K562 (cell line): ENCODE measurements at regions not wholly inside any gene's neighbourhood (a gene's known extent, or its start where the extent isn't known, plus 50 kb on each side); places are given as distances from the start of the nearest gene placed in this dataset.

Experiments used
- ATAC-seq: fragments of 200-7000 bp; cut with Tn5 transposase; 3 replicates; pipeline ENCODE4 v1.9.1; 2020; ENCODE audit warnings: moderate library complexity
- BruUV-seq: library from RNA; stranded (reverse); fragments of 400-500 nt; replicated peaks from 2 replicates; lab custom pipeline; 2021; lab: Mats Ljungman, UMichigan
- CTCF ChIA-PET: fragments of 300-600 bp; formaldehyde crosslinking; extraction: SDS; loops from one replicate; lab custom pipeline; 2021; ENCODE audit warnings: low intra/inter-chr PET ratio; lab: Yijun Ruan, JAX
- POLR2A ChIA-PET: fragments of 300-600, 350-650 bp; sonication (Branson Sonifier 250); formaldehyde crosslinking; extraction: SDS; loops from one replicate; lab custom pipeline; 2021; ENCODE audit warnings: antibody characterized with exemption, inconsistent platforms; lab: Yijun Ruan, JAX
- DNase-seq, 4 experiments: peaks; one replicate each; pipeline versions ENCODE4 v3.0.0 to v3.0.0-alpha.2; 2011 to 2018; ENCODE audit warnings: low spot score in 3 of 4, mixed read lengths in 3 of 4; ENCODE audit errors: extremely low read depth in 1 of 4
- FAIRE-seq: peaks from 2 replicates; lab custom pipeline; 2011; peaks lifted over from hg19 to GRCh38; lab: Jason Lieb, UNC
- H2AFZ ChIP-seq: 2 replicates; pipeline ENCODE4 v1.6.0; 2011; ENCODE audit warnings: low read depth, low read length, control low read depth, inconsistent platforms
- H3K27ac ChIP-seq: fragments of 200-600 bp; 3 replicates; pipeline ENCODE4 v1.8.0; 2011; ENCODE audit warnings: low read depth, mild to moderate bottlenecking, control low read depth, inconsistent platforms, low read length, moderate library complexity, mixed read lengths; ENCODE audit errors: extremely low read depth
- H3K27me3 ChIP-seq, 2 experiments: fragments of 300-600 bp in 1 of 2; 2 replicates in 1 of 2; 3 replicates in 1 of 2; pipeline versions ENCODE4 v1.6.0 to v1.8.0; 2011; ENCODE audit warnings: inconsistent platforms in 2 of 2, low read length in 2 of 2, mild to moderate bottlenecking in 1 of 2, mixed read lengths in 1 of 2, moderate library complexity in 1 of 2; ENCODE audit not compliant: control insufficient read depth in 2 of 2, insufficient read depth in 2 of 2
- H3K36me3 ChIP-seq: fragments of 300-600 bp; 3 replicates; pipeline ENCODE4 v1.8.0; 2011; ENCODE audit warnings: mild to moderate bottlenecking, low read length, inconsistent platforms; ENCODE audit not compliant: control insufficient read depth, insufficient read depth
- H3K4me1 ChIP-seq, 2 experiments: fragments of 200-600 bp in 1 of 2; replicated peaks in 1 of 2; 2 replicates in 1 of 2; 3 replicates in 1 of 2; pipeline versions ENCODE4 v1.5.1 to v1.8.0; 2011; ENCODE audit warnings: inconsistent platforms in 2 of 2, low read length in 2 of 2, mild to moderate bottlenecking in 1 of 2, mixed read lengths in 1 of 2, moderate library complexity in 1 of 2; ENCODE audit not compliant: control insufficient read depth in 2 of 2, insufficient read depth in 2 of 2
- H3K4me2 ChIP-seq: 2 replicates; pipeline ENCODE4 v1.6.1; 2011; ENCODE audit warnings: low read length, control low read depth, inconsistent platforms, mixed read lengths; ENCODE audit not compliant: insufficient read depth
- H3K4me3 ChIP-seq: fragments of 200-600 bp; sonication (generic), shearing (Covaris generic); 2 replicates; pipeline ENCODE4 v1.5.1; 2016; ENCODE audit warnings: control low read depth, inconsistent platforms
- H3K79me2 ChIP-seq: fragments of 200-600 bp; 3 replicates; pipeline ENCODE4 v1.8.0; 2011; ENCODE audit warnings: low read length, inconsistent platforms; ENCODE audit not compliant: control insufficient read depth, insufficient read depth
- H3K9ac ChIP-seq, 2 experiments: 2 replicates each; pipeline versions ENCODE4 v1.6.0 to v1.6.1; 2011; ENCODE audit warnings: low read depth in 2 of 2, low read length in 2 of 2, control low read depth in 1 of 2, inconsistent platforms in 1 of 2, mild to moderate bottlenecking in 1 of 2, mixed read lengths in 1 of 2; ENCODE audit not compliant: insufficient read depth in 1 of 2
- H3K9me1 ChIP-seq: one replicate; pipeline ENCODE4 v1.6.0; 2011; ENCODE audit warnings: inconsistent platforms, mild to moderate bottlenecking, low read length, moderate library complexity; ENCODE audit not compliant: control insufficient read depth, insufficient read depth
- H3K9me3 ChIP-seq: replicated peaks from 2 replicates; pipeline ENCODE4 v1.5.1; 2011; ENCODE audit warnings: low read depth, low read length, inconsistent platforms; ENCODE audit not compliant: control insufficient read depth, insufficient read depth
- H4K20me1 ChIP-seq: replicated peaks from 2 replicates; pipeline ENCODE4 v1.6.1; 2011; ENCODE audit warnings: low read length, inconsistent platforms, mixed read lengths; ENCODE audit not compliant: control insufficient read depth, insufficient read depth
- ASH1L ChIP-seq: fragments of 450-650 bp; IDR thresholded peaks from 2 replicates; pipeline ENCODE4 v1.6.1; 2018; ENCODE audit warnings: borderline replicate concordance, mild to moderate bottlenecking, low read depth; ENCODE audit not compliant: partially characterized antibody
- CUX1 ChIP-seq: fragments of 200-800 bp; sonication (Bioruptor generic); IDR thresholded peaks from 2 replicates; pipeline ENCODE4 v1.6.1; 2016; ENCODE audit warnings: missing genetic modification characterization, missing compliant biosample characterization
- KAT2B ChIP-seq: IDR thresholded peaks from one replicate; pipeline ENCODE4 v1.6.1; 2012; ENCODE audit warnings: low read depth, mild to moderate bottlenecking, control low read depth, inconsistent platforms, low read length, moderate library complexity
- MAFF ChIP-seq: IDR thresholded peaks from 2 replicates; pipeline ENCODE4 v1.6.1; 2012; ENCODE audit warnings: low read length, improper control_type of control experiment
- PURB ChIP-seq: sonication (generic); formaldehyde crosslinking; IDR thresholded peaks from 2 replicates; pipeline ENCODE4 v1.9.0; 2021; ENCODE audit warnings: low read depth, mild to moderate bottlenecking, missing genetic modification reagents
- SAP30 ChIP-seq: fragments of 200-600 bp; sonication (generic); IDR thresholded peaks from 2 replicates; pipeline ENCODE4 v1.6.1; 2012; ENCODE audit warnings: borderline replicate concordance, low read depth, mild to moderate bottlenecking, moderate library complexity, low read length, control low read depth, inconsistent platforms; ENCODE audit not compliant: insufficient read depth, poor library complexity, severe bottlenecking
- SMARCA5 ChIP-seq: fragments of 450-650 bp; IDR thresholded peaks from 2 replicates; pipeline ENCODE4 v1.6.1; 2016
- THAP7 ChIP-seq: fragments of 250-450 bp; sonication (Bioruptor Pico); IDR thresholded peaks from 2 replicates; pipeline ENCODE4 v1.5.0; 2021
- ZEB2 ChIP-seq: fragments of 450-650 bp; IDR thresholded peaks from 2 replicates; pipeline ENCODE4 v1.6.1; 2016
- WGBS: fragments of 100-300 bp; shearing (Covaris generic); methylation state at CpG from one replicate; pipeline ENCODE4 v1.1.6; 2016; ENCODE audit warnings: low coverage, mixed read lengths; ENCODE audit not compliant: insufficient coverage; ENCODE audit errors: missing lambda C conversion rate; 5-methylcytosine and 5-hydroxymethylcytosine counted together
- in situ Hi-C: fragments of 300-500 bp; cut with MboI; formaldehyde crosslinking; loops from 4 replicates; pipeline ENCODE4 v1.15.0; 2018; ENCODE audit warnings: inconsistent platforms, mixed read lengths
- intact Hi-C: fragments of 100-400 bp; cut with micrococcal nuclease; formaldehyde crosslinking; loops from 2 replicates; pipeline ENCODE4 v1.14.2; 2022

GRCh38 chr4:26024079-26024478 lies 110.1 kb downstream of the SMIM20 start:
- no peak overlapping the region for H2AFZ ChIP-seq
- H4K20me1 ChIP-seq = no peaks in the 10 kb centered on the region
- H3K27ac ChIP-seq = no peak overlapping the region
- CTCF ChIA-PET = no interaction called here
- no peak overlapping the region for H3K9ac ChIP-seq
- BruUV-seq = no TSS peak
- WGBS = 3% methylated on average over 5 of the region's 5 CpGs
- H3K4me3 ChIP-seq = no peak overlapping the region
- FAIRE-seq = no peak
- H3K36me3 ChIP-seq = no peaks in the 10 kb centered on the region
- H3K27me3 ChIP-seq = peaks cover 4 to 22% of the 10 kb centered on the region in 2 experiments; a peak in 4 of 5 replicates
- intact Hi-C loops (no loop called here), in situ Hi-C loops (no loop called here)
- peaks cover 0 to 6% of the 10 kb centered on the region in 2 experiments; a peak in 2 of 5 replicates for H3K4me1 ChIP-seq
- no peak overlapping the region for H3K4me2 ChIP-seq
- no peaks in the 10 kb centered on the region for H3K79me2 ChIP-seq
- TF ChIP-seq SMARCA5 = no peak
- TF ChIP-seq SAP30 = no peak
- TF ChIP-seq CUX1 (CRISPR knock-in tag) = no peak
- TF ChIP-seq PURB = no peak
- no peak for TF ChIP-seq KAT2B
- no peak for TF ChIP-seq ASH1L
- no peak for TF ChIP-seq THAP7 (CRISPR knock-in tag)
- no peak for TF ChIP-seq MAFF
- TF ChIP-seq ZEB2 = no peak
- H3K9me1 ChIP-seq = no peaks in the 10 kb centered on the region
- ATAC-seq = no peak
- POLR2A ChIA-PET = interaction anchor here (0.6 kb wide), 1 partner anchor 307 kb away, joined by 3 read pairs; no protein-coding TSS in a partner anchor
- DNase-seq = no peak
- no peaks in the 10 kb centered on the region for H3K9me3 ChIP-seq
